ENCODE measurements at regions not wholly inside any gene's neighbourhood (a gene's known extent, or its start where the extent isn't known, plus 50 kb on each side); places are given as distances from the start of the nearest gene placed in this dataset.

GRCh38 chr20:51312480-51312783 is 230.1 kb downstream of the NFATC2 start:
- DNase-seq (ENCODE audit: extremely low read depth in 1 of 4, low spot score in 3 of 4): no peak
- H3K27ac ChIP-seq (ENCODE audit: extremely low read depth, low read depth, low read length): no peak overlapping the region
- no peaks in the 10 kb centered on the region for H3K79me2 ChIP-seq (ENCODE audit: control insufficient read depth, insufficient read depth, low read length)
- 0% methylated on average over 3 of the region's 3 CpGs for WGBS (ENCODE audit: insufficient coverage, low coverage, missing lambda C conversion rate)
- H3K9me1 ChIP-seq (ENCODE audit: control insufficient read depth, insufficient read depth, low read length): no peaks in the 10 kb centered on the region
- H4K20me1 ChIP-seq (replicated peaks; ENCODE audit: control insufficient read depth, insufficient read depth, low read length): no peaks in the 10 kb centered on the region
- no TSS peak for BruUV-seq (replicated peaks)
- no peaks in the 10 kb centered on the region; the same call in 1 of the 2 replicates for H3K9me3 ChIP-seq (replicated peaks; ENCODE audit: control insufficient read depth, insufficient read depth, low read depth, low read length)
- FAIRE-seq: no peak
- in situ Hi-C loops (cut with MboI) (no loop called here), intact Hi-C loops (cut with micrococcal nuclease) (no loop called here)
- peaks cover 5 to 37% of the 10 kb centered on the region in 2 experiments; a peak in 3 of 5 replicates for H3K27me3 ChIP-seq (ENCODE audit: control insufficient read depth in 2 of 2, insufficient read depth in 2 of 2, low read length in 2 of 2)
- H3K4me3 ChIP-seq: no peak overlapping the region
- no peak overlapping the region for H2AFZ ChIP-seq (ENCODE audit: low read depth, low read length)
- ChIA-PET POLR2A (interaction anchor here (1.1 kb wide), 1 partner anchor 320 kb away, joined by 3 read pairs; no protein-coding TSS in a partner anchor), CTCF (ENCODE audit: low intra/inter-chr PET ratio) (no interaction called here)
- H3K4me2 ChIP-seq (ENCODE audit: insufficient read depth, low read length): no peak overlapping the region
- no peak for ATAC-seq
- H3K36me3 ChIP-seq (ENCODE audit: control insufficient read depth, insufficient read depth, low read length): no peaks in the 10 kb centered on the region
- no peak overlapping the region for H3K9ac ChIP-seq (ENCODE audit: insufficient read depth in 1 of 2, low read depth in 2 of 2, low read length in 2 of 2)
- no peaks in the 10 kb centered on the region; a peak in 1 of 5 replicates for H3K4me1 ChIP-seq (replicated peaks in 1 of 2; ENCODE audit: control insufficient read depth in 2 of 2, insufficient read depth in 2 of 2, low read length in 2 of 2)
- TF ChIP-seq NFIC (IDR thresholded peaks at IDR 0.05) (no peak), SFPQ (IDR thresholded peaks at IDR 0.05; ENCODE audit: low read depth, low read length) (no peak), ATF4 (CRISPR knock-in tag; IDR thresholded peaks at IDR 0.05) (no peak), PRPF4 (IDR thresholded peaks at IDR 0.05; ENCODE audit: insufficient read depth, low read depth, low read length, poor library complexity, severe bottlenecking) (no peak), FOXJ3 (CRISPR knock-in tag; IDR thresholded peaks at IDR 0.05) (no peak), RBBP5 (IDR thresholded peaks at IDR 0.05; ENCODE audit: borderline replicate concordance, insufficient read depth, low read length, poor library complexity, severe bottlenecking) (no peak), BRF1 (IDR thresholded peaks at IDR 0.05; ENCODE audit: borderline replicate concordance, extremely low read depth, insufficient read length) (no peak)

Data from K562 (cell line).